Fibroblast of lung (primary cell): ENCODE measurements at regions not wholly inside any gene's neighbourhood (a gene's known extent, or its start where the extent isn't known, plus 50 kb on each side); places are given as distances from the start of the nearest gene placed in this dataset.

Experiments
- DNase-seq, 2 donors: peaks; one replicate each; pipeline versions ENCODE4 v3.0.0 to v3.0.0-alpha.2; 2010; ENCODE audit warnings: low read depth in 2 of 2
- H2AFZ ChIP-seq: 2 replicates; pipeline ENCODE4 v1.5.1; 2012; ENCODE audit warnings: low read length, control low read depth, inconsistent platforms
- H3K27ac ChIP-seq: 2 replicates; pipeline ENCODE4 v1.5.1; 2011; ENCODE audit warnings: low read length, control low read depth; ENCODE audit not compliant: insufficient read depth
- H3K27me3 ChIP-seq: 2 replicates; pipeline ENCODE4 v1.5.1; 2011; ENCODE audit warnings: mild to moderate bottlenecking, low read length; ENCODE audit not compliant: control insufficient read depth, insufficient read depth
- H3K36me3 ChIP-seq: 2 replicates; pipeline ENCODE4 v1.5.1; 2011; ENCODE audit warnings: low read length; ENCODE audit not compliant: control insufficient read depth, insufficient read depth
- H3K4me1 ChIP-seq: 2 replicates; pipeline ENCODE4 v1.5.1; 2011; ENCODE audit warnings: low read length; ENCODE audit not compliant: control insufficient read depth, insufficient read depth; ENCODE audit errors: extremely low read depth
- H3K4me2 ChIP-seq: 2 replicates; pipeline ENCODE4 v1.5.1; 2011; ENCODE audit warnings: low read length, control low read depth; ENCODE audit not compliant: insufficient read depth; ENCODE audit errors: extremely low read depth
- H3K4me3 ChIP-seq, 4 experiments: fragments of 200-600 bp in 1 of 4; sonication (generic) in 1 of 4; replicated peaks in 1 of 4; 2 replicates each; pipeline ENCODE4 v1.5.1; 2011 to 2016; ENCODE audit warnings: low read length in 4 of 4, low read depth in 3 of 4, mild to moderate bottlenecking in 3 of 4, control low read depth in 2 of 4, inconsistent platforms in 1 of 4, mixed read lengths in 1 of 4; ENCODE audit not compliant: insufficient read depth in 1 of 4; ENCODE audit errors: control extremely low read depth in 1 of 4
- H3K79me2 ChIP-seq: 2 replicates; pipeline ENCODE4 v1.5.1; 2012; ENCODE audit warnings: mild to moderate bottlenecking, low read length, inconsistent platforms; ENCODE audit not compliant: control insufficient read depth, insufficient read depth
- H3K9ac ChIP-seq: 2 replicates; pipeline ENCODE4 v1.5.1; 2011; ENCODE audit warnings: mild to moderate bottlenecking, low read length, control low read depth; ENCODE audit not compliant: insufficient read depth
- H3K9me3 ChIP-seq: 2 replicates; pipeline ENCODE4 v1.5.1; 2012; ENCODE audit warnings: low read depth, low read length; ENCODE audit not compliant: control insufficient read depth, insufficient read depth
- H4K20me1 ChIP-seq: 2 replicates; pipeline ENCODE4 v1.5.1; 2011; ENCODE audit warnings: low read length; ENCODE audit not compliant: control insufficient read depth, insufficient read depth; ENCODE audit errors: extremely low read depth
- EZH2 ChIP-seq: IDR thresholded peaks from 2 replicates; pipeline ENCODE4 v1.5.1; 2012; ENCODE audit warnings: low read length, control low read depth, mild to moderate bottlenecking; ENCODE audit errors: missing control alignments
- TF ChIP-seq, protein P1 (sequence below), 2 donors: IDR thresholded peaks in 1 of 2; conservative IDR thresholded peaks in 1 of 2; 1 replicate in 1 of 2; 2 replicates in 1 of 2; pipeline ENCODE4 v1.5.1; 2011 to 2012; ENCODE audit warnings: low read length in 2 of 2, control low read depth in 1 of 2, inconsistent platforms in 1 of 2, low read depth in 1 of 2, mild to moderate bottlenecking in 1 of 2

- H3K79me2 ChIP-seq: no peaks in the 10 kb centered on the region
- TF ChIP-seq, protein P1, sequence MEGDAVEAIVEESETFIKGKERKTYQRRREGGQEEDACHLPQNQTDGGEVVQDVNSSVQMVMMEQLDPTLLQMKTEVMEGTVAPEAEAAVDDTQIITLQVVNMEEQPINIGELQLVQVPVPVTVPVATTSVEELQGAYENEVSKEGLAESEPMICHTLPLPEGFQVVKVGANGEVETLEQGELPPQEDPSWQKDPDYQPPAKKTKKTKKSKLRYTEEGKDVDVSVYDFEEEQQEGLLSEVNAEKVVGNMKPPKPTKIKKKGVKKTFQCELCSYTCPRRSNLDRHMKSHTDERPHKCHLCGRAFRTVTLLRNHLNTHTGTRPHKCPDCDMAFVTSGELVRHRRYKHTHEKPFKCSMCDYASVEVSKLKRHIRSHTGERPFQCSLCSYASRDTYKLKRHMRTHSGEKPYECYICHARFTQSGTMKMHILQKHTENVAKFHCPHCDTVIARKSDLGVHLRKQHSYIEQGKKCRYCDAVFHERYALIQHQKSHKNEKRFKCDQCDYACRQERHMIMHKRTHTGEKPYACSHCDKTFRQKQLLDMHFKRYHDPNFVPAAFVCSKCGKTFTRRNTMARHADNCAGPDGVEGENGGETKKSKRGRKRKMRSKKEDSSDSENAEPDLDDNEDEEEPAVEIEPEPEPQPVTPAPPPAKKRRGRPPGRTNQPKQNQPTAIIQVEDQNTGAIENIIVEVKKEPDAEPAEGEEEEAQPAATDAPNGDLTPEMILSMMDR (conservative IDR thresholded peaks at IDR 0.05 in 1 of 2, IDR thresholded peaks at IDR 0.05 in 1 of 2; ENCODE audit: low read depth in 1 of 2, low read length in 2 of 2): no peak
- TF ChIP-seq EZH2: no peak
- no peak overlapping the region for H2AFZ ChIP-seq
- DNase-seq: no peak
- H3K9ac ChIP-seq: no peak overlapping the region
- no peaks in the 10 kb centered on the region for H3K9me3 ChIP-seq
- H3K4me3 ChIP-seq: no peak overlapping the region
- H3K36me3 ChIP-seq: no peaks in the 10 kb centered on the region
- H3K27ac ChIP-seq: no peak overlapping the region
- H4K20me1 ChIP-seq: no peaks in the 10 kb centered on the region
- no peak overlapping the region for H3K4me2 ChIP-seq
- H3K4me1 ChIP-seq: no peaks in the 10 kb centered on the region
- H3K27me3 ChIP-seq: peaks cover 4% of the 10 kb centered on the region
Measured at GRCh38 chr20:48482790-48483189, 345.0 kb downstream of the PREX1 start.

DNA sequence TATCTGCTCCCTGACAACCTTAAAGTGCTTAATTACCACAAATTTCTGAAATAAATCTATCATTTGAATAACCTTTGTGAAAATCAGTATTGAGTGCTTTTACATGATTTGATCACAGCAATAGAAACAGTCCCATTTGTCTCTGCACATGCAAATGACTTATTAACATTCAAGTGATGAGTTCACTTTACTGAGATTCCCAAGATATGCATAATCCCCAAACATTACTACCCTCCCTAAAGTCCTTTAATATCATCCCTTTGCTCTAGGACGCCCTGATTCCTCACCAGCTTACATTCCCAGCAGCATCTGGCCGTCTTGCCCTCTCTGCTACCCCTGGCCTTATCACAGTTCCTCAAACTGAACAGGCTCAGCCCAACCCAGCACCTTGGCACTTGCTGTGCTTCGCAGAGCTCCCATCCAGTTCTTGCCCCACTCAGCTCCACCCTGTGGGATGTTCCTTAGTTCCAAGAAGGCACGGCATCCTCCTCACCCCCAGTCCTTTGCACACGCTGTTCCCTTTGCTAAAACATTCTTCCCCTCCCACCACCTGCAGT lies 347.5 kb downstream of the PREX1 start:
- Histone ChIP-seq H3K79me2 (no peaks in the 10 kb centered on the region), H3K27ac (no peak overlapping the region), H3K4me1 (no peaks in the 10 kb centered on the region), H3K27me3 (peaks cover 4% of the 10 kb centered on the region), H3K9ac (no peak overlapping the region), H3K4me2 (no peak overlapping the region), H3K4me3 (no peak overlapping the region), H2AFZ (no peak overlapping the region), H3K9me3 (no peaks in the 10 kb centered on the region), H3K36me3 (no peaks in the 10 kb centered on the region), H4K20me1 (no peaks in the 10 kb centered on the region)
- TF ChIP-seq, protein P1 (conservative IDR thresholded peaks at IDR 0.05 in 1 of 2, IDR thresholded peaks at IDR 0.05 in 1 of 2; ENCODE audit: low read depth in 1 of 2, low read length in 2 of 2): no peak
- TF ChIP-seq EZH2: no peak
- DNase-seq: no peak

DNA sequence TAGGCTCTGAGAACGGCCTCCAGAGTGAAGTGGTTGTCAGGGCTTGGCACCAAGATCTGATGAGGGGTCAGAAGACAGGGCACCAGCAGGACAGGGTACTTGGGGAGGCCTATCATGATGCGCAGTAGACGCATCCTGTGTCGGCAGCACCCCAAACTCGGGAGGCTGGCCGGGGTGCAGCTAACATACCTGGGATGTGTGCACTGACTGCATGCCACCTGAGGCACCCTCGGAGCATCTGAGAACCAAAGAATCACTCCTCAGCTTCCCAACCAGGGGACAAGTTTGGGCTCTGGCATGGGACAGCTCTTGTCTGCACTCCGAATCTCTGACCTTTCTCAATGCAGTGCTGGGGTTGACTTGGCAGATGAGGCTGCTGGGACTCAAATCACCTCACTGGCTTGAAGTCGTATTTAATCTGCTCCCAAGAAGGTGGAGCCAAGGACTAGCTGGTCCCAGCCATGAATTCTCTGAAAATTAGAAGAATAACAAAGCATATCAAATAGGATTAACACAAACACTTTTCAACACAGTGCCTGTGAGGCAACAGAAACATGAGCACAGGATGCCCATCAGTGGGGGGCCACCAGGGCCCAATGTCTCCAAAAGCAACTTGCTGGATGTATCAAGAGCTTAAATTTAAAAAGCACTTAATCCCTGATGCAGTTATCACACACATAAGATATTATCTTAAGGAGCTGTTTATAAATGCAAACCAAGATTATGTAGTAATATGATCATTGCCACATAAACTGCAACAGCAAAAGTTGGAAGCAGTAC lies 348.8 kb downstream of the PREX1 start:
- no peaks in the 10 kb centered on the region for H4K20me1 ChIP-seq
- no peaks in the 10 kb centered on the region for H3K36me3 ChIP-seq
- H3K4me3 ChIP-seq: no peak overlapping the region
- no peak for TF ChIP-seq EZH2
- H3K4me1 ChIP-seq: no peaks in the 10 kb centered on the region
- H3K4me2 ChIP-seq: no peak overlapping the region
- no peak for DNase-seq
- H3K79me2 ChIP-seq: no peaks in the 10 kb centered on the region
- H3K27me3 ChIP-seq: peaks cover 4% of the 10 kb centered on the region
- no peak overlapping the region for H2AFZ ChIP-seq
- no peak overlapping the region for H3K27ac ChIP-seq
- H3K9ac ChIP-seq: no peak overlapping the region
- H3K9me3 ChIP-seq: no peaks in the 10 kb centered on the region
